ENCODE measurements at regions not wholly inside any gene's neighbourhood (a gene's known extent, or its start where the extent isn't known, plus 50 kb on each side); places are given as distances from the start of the nearest gene placed in this dataset.

GRCh38 chr7:53993224-53993623, 549.0 kb upstream of the VSTM2A start:
- H3K36me3 Mint-ChIP-seq, result no peaks in the 10 kb centered on the region
- H3K27me3 Mint-ChIP-seq (ENCODE audit: low read depth in 3 of 3), result peaks cover 0 to 1% (median 0%) of the 10 kb centered on the region in 3 donors
- no peak overlapping the region for H3K27ac Mint-ChIP-seq
- Histone ChIP-seq H2AFZ (ENCODE audit: insufficient read depth, low read depth, low read length, poor library complexity, severe bottlenecking) (no peak overlapping the region), H3K4me1 (ENCODE audit: control insufficient read depth in 1 of 2, insufficient read depth in 2 of 2, low read length in 2 of 2) (no peaks in the 10 kb centered on the region), H3K4me3 (replicated peaks in 1 of 3; ENCODE audit: low read depth in 2 of 3, low read length in 3 of 3) (no peak overlapping the region), H4K20me1 (ENCODE audit: insufficient read depth, low read length) (no peaks in the 10 kb centered on the region), H3K27ac (ENCODE audit: low read depth in 1 of 2, low read length in 2 of 2) (no peak overlapping the region), H3K9ac (ENCODE audit: insufficient read depth, low read length, poor library complexity, severe bottlenecking) (no peak overlapping the region), H3K79me2 (ENCODE audit: insufficient read depth, low read length) (no peaks in the 10 kb centered on the region), H3K9me3 (replicated peaks in 1 of 2; ENCODE audit: control insufficient read depth in 1 of 2, insufficient read depth in 1 of 2, low read length in 2 of 2) (peaks cover 15 to 18% of the 10 kb centered on the region in 2 donors), H3K27me3 (ENCODE audit: control insufficient read depth in 2 of 2, insufficient read depth in 2 of 2, low read length in 2 of 2) (no peaks in the 10 kb centered on the region), H3K36me3 (replicated peaks in 1 of 2; ENCODE audit: control insufficient read depth in 1 of 2, insufficient read depth in 2 of 2, low read length in 2 of 2) (no peaks in the 10 kb centered on the region), H3K4me2 (replicated peaks; ENCODE audit: extremely low read depth, low read length, poor library complexity, severe bottlenecking) (no peak overlapping the region)
- intact Hi-C loops (cut with micrococcal nuclease), result no loop called here
- 83% methylated on average over 2 of the region's 3 CpGs for WGBS (ENCODE audit: insufficient coverage)
- peaks cover 0 to 19% (median 6%) of the 10 kb centered on the region in 7 donors for H3K9me3 Mint-ChIP-seq
- H3K4me1 Mint-ChIP-seq, result no peaks in the 10 kb centered on the region
- DNase-seq, result no peak
- no peak overlapping the region for H3K4me3 Mint-ChIP-seq
- no peak for TF ChIP-seq CTCF (IDR thresholded peaks at IDR 0.05)

GRCh38 chr7:53996876-53997275, 545.3 kb upstream of the VSTM2A start:
- Histone ChIP-seq H3K4me1 (ENCODE audit: control insufficient read depth in 1 of 2, insufficient read depth in 2 of 2, low read length in 2 of 2) (no peaks in the 10 kb centered on the region), H3K36me3 (replicated peaks in 1 of 2; ENCODE audit: control insufficient read depth in 1 of 2, insufficient read depth in 2 of 2, low read length in 2 of 2) (no peaks in the 10 kb centered on the region), H3K9ac (ENCODE audit: insufficient read depth, low read length, poor library complexity, severe bottlenecking) (no peak overlapping the region), H3K9me3 (replicated peaks in 1 of 2; ENCODE audit: control insufficient read depth in 1 of 2, insufficient read depth in 1 of 2, low read length in 2 of 2) (peaks cover 13 to 27% of the 10 kb centered on the region in 2 donors), H3K4me3 (replicated peaks in 1 of 3; ENCODE audit: low read depth in 2 of 3, low read length in 3 of 3) (no peak overlapping the region), H3K79me2 (ENCODE audit: insufficient read depth, low read length) (no peaks in the 10 kb centered on the region), H3K4me2 (replicated peaks; ENCODE audit: extremely low read depth, low read length, poor library complexity, severe bottlenecking) (no peak overlapping the region), H4K20me1 (ENCODE audit: insufficient read depth, low read length) (no peaks in the 10 kb centered on the region), H3K27me3 (ENCODE audit: control insufficient read depth in 2 of 2, insufficient read depth in 2 of 2, low read length in 2 of 2) (no peaks in the 10 kb centered on the region), H3K27ac (ENCODE audit: low read depth in 1 of 2, low read length in 2 of 2) (no peak overlapping the region), H2AFZ (ENCODE audit: insufficient read depth, low read depth, low read length, poor library complexity, severe bottlenecking) (no peak overlapping the region)
- Mint-ChIP-seq H3K9me3 (peaks cover 3 to 14% (median 7%) of the 10 kb centered on the region in 7 donors), H3K27me3 (ENCODE audit: low read depth in 3 of 3) (peaks cover 0 to 1% (median 0%) of the 10 kb centered on the region in 3 donors), H3K4me1 (no peaks in the 10 kb centered on the region), H3K27ac (no peak overlapping the region), H3K4me3 (no peak overlapping the region), H3K36me3 (no peaks in the 10 kb centered on the region)
- no peak for DNase-seq
- TF ChIP-seq CTCF (IDR thresholded peaks at IDR 0.05), result no peak
- intact Hi-C loops (cut with micrococcal nuclease), result no loop called here
- WGBS (ENCODE audit: insufficient coverage), result no CpG with 5 or more reads among the region's 1 CpG

All from CD14-positive monocyte (primary cell).